ENCODE measurements at regions not wholly inside any gene's neighbourhood (a gene's known extent, or its start where the extent isn't known, plus 50 kb on each side); places are given as distances from the start of the nearest gene placed in this dataset.

DNA sequence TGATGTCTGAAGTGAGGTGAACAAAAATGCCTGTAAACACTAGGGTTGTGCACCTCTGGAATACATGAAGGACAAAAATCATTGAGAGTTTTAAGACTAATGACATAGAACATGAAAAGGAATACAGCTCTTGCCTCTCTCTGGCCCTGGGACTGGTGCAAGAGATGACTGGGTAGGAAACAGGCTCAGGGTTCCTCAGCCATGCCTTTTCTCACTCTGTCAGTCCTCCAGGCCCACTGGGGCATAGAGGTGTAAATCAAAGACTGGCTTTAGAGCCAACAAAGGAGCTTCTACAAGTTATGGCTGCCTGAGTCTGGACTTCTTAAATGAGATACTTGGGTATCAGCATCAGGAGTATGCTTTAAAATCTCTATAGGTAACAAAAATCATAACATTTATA, 554.7 kb upstream of the KCNMB2 start:
- ChIA-PET CTCF (no interaction called here), POLR2A (no interaction called here)
- no peaks in the 10 kb centered on the region for H3K9me3 ChIP-seq (ENCODE audit: control insufficient read depth in 1 of 2, insufficient read depth in 1 of 2, low read length in 2 of 2)
- H3K36me3 ChIP-seq (ENCODE audit: insufficient read depth, low read length), result no peaks in the 10 kb centered on the region
- H3K27ac ChIP-seq (ENCODE audit: low read depth in 1 of 2, low read length in 2 of 2), result no peak overlapping the region
- no peak overlapping the region for H3K4me3 ChIP-seq (ENCODE audit: low read length)
- H3K36me3 Mint-ChIP-seq (ENCODE audit: low read depth), result no peaks in the 10 kb centered on the region
- no peaks in the 10 kb centered on the region for H3K27me3 ChIP-seq (ENCODE audit: control insufficient read depth in 1 of 2, insufficient read depth in 2 of 2, low read length in 2 of 2)
- intact Hi-C loops (cut with DNase I, micrococcal nuclease), result no loop called here
- TF ChIP-seq, protein P1, sequence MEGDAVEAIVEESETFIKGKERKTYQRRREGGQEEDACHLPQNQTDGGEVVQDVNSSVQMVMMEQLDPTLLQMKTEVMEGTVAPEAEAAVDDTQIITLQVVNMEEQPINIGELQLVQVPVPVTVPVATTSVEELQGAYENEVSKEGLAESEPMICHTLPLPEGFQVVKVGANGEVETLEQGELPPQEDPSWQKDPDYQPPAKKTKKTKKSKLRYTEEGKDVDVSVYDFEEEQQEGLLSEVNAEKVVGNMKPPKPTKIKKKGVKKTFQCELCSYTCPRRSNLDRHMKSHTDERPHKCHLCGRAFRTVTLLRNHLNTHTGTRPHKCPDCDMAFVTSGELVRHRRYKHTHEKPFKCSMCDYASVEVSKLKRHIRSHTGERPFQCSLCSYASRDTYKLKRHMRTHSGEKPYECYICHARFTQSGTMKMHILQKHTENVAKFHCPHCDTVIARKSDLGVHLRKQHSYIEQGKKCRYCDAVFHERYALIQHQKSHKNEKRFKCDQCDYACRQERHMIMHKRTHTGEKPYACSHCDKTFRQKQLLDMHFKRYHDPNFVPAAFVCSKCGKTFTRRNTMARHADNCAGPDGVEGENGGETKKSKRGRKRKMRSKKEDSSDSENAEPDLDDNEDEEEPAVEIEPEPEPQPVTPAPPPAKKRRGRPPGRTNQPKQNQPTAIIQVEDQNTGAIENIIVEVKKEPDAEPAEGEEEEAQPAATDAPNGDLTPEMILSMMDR (IDR thresholded peaks at IDR 0.05), result no peak
- H3K9me3 Mint-ChIP-seq, result no peaks in the 10 kb centered on the region
- H3K4me1 Mint-ChIP-seq (ENCODE audit: low read depth), result no peaks in the 10 kb centered on the region
- no peaks in the 10 kb centered on the region for H3K4me1 ChIP-seq (ENCODE audit: insufficient read depth, low read length)
- DNase-seq, result no peak
- no peak overlapping the region for H3K27ac Mint-ChIP-seq
- ATAC-seq (ENCODE audit: poor library complexity), result no peak
- H3K27me3 Mint-ChIP-seq, result no peaks in the 10 kb centered on the region
- H3K4me3 Mint-ChIP-seq, result no peak overlapping the region

DNA sequence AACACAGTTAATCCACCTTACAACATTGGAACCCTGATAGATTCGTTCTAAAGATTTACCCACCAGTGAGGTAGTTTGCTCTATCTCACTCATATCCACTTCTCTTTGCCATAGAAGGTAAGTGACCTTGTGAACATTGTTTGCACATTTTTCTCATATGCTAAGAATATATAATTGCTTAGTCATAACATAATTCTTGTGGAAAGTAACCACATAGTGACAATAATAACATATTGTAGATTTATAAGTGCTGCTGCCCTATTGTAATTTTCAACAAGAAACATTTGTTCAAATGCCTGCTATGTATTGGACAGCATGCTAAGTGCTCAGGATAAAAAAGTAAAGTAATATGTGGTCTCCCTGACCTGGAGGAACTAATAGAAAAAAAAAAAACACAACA, 554.2 kb upstream of the KCNMB2 start:
- H3K9me3 Mint-ChIP-seq, result no peaks in the 10 kb centered on the region
- H3K4me1 Mint-ChIP-seq (ENCODE audit: low read depth), result no peaks in the 10 kb centered on the region
- H3K36me3 Mint-ChIP-seq (ENCODE audit: low read depth), result no peaks in the 10 kb centered on the region
- Histone ChIP-seq H3K27ac (ENCODE audit: low read depth in 1 of 2, low read length in 2 of 2) (no peak overlapping the region), H3K27me3 (ENCODE audit: control insufficient read depth in 1 of 2, insufficient read depth in 2 of 2, low read length in 2 of 2) (no peaks in the 10 kb centered on the region), H3K4me3 (ENCODE audit: low read length) (no peak overlapping the region), H3K4me1 (ENCODE audit: insufficient read depth, low read length) (no peaks in the 10 kb centered on the region), H3K9me3 (ENCODE audit: control insufficient read depth in 1 of 2, insufficient read depth in 1 of 2, low read length in 2 of 2) (no peaks in the 10 kb centered on the region), H3K36me3 (ENCODE audit: insufficient read depth, low read length) (no peaks in the 10 kb centered on the region)
- CTCF ChIA-PET, result no interaction called here
- DNase-seq (no peak), ATAC-seq (ENCODE audit: poor library complexity) (no peak)
- no peaks in the 10 kb centered on the region for H3K27me3 Mint-ChIP-seq
- H3K27ac Mint-ChIP-seq, result no peak overlapping the region
- H3K4me3 Mint-ChIP-seq, result no peak overlapping the region
- POLR2A ChIA-PET, result no interaction called here
- intact Hi-C loops (cut with DNase I, micrococcal nuclease), result no loop called here
- TF ChIP-seq, protein P1 (IDR thresholded peaks at IDR 0.05), result no peak

DNA sequence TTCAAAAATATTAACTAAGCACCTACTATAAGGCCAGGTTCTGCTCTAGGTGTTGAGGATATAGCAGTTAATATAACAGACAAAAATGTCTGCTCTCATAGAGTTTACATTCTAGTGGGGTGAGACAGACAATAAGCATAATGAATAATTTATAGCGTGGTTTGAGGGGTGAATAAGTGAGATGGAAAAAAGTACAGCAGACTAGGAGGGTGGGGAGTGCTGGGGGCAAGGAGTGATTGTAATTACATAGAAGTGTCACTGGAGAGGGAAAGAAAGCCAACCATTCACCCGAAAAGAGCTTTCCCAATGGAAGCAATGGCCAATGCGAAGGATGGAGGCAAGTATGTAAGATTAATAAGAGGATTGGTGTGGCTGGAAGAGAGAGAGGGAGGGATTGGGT, 552.9 kb upstream of the KCNMB2 start:
- Histone ChIP-seq H3K27ac (ENCODE audit: low read depth in 1 of 2, low read length in 2 of 2) (no peak overlapping the region), H3K4me3 (ENCODE audit: low read length) (no peak overlapping the region), H3K9me3 (ENCODE audit: control insufficient read depth in 1 of 2, insufficient read depth in 1 of 2, low read length in 2 of 2) (no peaks in the 10 kb centered on the region), H3K4me1 (ENCODE audit: insufficient read depth, low read length) (no peaks in the 10 kb centered on the region), H3K27me3 (ENCODE audit: control insufficient read depth in 1 of 2, insufficient read depth in 2 of 2, low read length in 2 of 2) (no peaks in the 10 kb centered on the region), H3K36me3 (ENCODE audit: insufficient read depth, low read length) (no peaks in the 10 kb centered on the region)
- DNase-seq, result no peak
- POLR2A ChIA-PET, result no interaction called here
- no peak for ATAC-seq (ENCODE audit: poor library complexity)
- intact Hi-C loops (cut with DNase I, micrococcal nuclease), result no loop called here
- no peaks in the 10 kb centered on the region for H3K4me1 Mint-ChIP-seq (ENCODE audit: low read depth)
- H3K4me3 Mint-ChIP-seq, result no peak overlapping the region
- no peaks in the 10 kb centered on the region for H3K36me3 Mint-ChIP-seq (ENCODE audit: low read depth)
- CTCF ChIA-PET, result no interaction called here
- no peak overlapping the region for H3K27ac Mint-ChIP-seq
- H3K27me3 Mint-ChIP-seq, result no peaks in the 10 kb centered on the region
- no peaks in the 10 kb centered on the region for H3K9me3 Mint-ChIP-seq
- TF ChIP-seq, protein P1 (IDR thresholded peaks at IDR 0.05), result no peak
